ENCODE measurements at regions not wholly inside any gene's neighbourhood (a gene's known extent, or its start where the extent isn't known, plus 50 kb on each side); places are given as distances from the start of the nearest gene placed in this dataset.

DNA sequence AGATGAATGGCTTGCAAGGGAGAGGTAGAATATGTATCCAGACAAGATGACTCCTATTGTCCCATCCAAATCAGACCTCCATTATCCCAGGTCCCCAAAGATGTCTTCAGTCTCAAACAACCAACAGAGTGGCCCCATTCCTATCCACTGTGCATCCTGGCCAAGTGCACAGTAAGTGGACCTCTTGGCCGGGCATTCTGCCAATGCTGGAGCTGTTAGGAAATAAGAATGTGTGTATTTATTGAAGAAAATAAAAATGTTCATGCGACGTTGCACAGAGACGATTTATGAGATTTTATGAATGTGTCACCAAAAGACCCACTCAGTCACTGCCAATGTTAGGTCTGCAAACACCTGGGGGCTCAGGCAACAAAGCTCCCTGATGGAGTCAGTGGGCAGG, 196.0 kb downstream of the MAFB start:
- no peak for DNase-seq (ENCODE audit: low spot score)

GRCh38 chr20:40491009-40491590, 197.9 kb downstream of the MAFB start:
- no peak for DNase-seq (ENCODE audit: low spot score)

- no peak for DNase-seq (ENCODE audit: low spot score)
These were observed 199.2 kb downstream of the MAFB start for GRCh38 chr20:40489886-40490285.

DNA sequence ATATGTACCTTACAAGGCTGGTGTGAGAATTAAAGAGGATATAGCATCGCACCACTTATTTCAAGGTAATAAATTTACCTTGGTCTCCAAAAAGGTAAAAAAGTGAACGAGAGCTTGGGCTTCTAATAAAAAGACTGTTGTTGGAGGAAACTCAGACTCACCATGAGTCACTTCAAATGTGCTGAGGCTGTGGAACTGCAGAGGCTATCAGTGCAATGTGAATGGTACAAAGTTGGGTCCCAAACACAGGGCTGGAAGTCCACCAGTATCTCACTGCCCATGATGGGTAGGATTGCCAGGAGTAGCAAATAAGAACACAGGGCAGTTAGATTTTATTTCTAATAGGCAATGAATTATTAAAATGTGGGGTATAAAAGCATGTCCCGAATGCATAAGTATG, 200.6 kb downstream of the MAFB start:
- no peak for DNase-seq (ENCODE audit: low spot score)

DNA sequence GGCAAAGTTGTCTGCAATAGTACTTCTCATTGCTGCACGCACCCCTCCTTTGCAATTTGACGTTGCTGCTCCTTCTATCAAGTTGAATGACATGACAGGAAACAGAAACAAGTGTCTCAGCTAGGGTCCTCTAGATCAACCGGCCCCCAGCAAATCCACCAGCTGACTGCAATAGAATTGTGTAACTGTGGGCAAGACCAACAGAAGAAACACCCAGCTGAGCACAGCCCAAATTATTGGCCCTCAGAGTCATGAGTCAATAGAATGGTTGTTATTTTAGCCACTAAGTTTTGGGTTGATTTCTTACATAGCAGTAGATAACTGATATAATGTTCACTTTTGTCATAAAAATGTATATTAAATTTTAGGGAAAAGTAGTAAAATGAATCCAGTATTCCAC, 202.7 kb downstream of the MAFB start:
- DNase-seq (ENCODE audit: low spot score), result no peak

DNA sequence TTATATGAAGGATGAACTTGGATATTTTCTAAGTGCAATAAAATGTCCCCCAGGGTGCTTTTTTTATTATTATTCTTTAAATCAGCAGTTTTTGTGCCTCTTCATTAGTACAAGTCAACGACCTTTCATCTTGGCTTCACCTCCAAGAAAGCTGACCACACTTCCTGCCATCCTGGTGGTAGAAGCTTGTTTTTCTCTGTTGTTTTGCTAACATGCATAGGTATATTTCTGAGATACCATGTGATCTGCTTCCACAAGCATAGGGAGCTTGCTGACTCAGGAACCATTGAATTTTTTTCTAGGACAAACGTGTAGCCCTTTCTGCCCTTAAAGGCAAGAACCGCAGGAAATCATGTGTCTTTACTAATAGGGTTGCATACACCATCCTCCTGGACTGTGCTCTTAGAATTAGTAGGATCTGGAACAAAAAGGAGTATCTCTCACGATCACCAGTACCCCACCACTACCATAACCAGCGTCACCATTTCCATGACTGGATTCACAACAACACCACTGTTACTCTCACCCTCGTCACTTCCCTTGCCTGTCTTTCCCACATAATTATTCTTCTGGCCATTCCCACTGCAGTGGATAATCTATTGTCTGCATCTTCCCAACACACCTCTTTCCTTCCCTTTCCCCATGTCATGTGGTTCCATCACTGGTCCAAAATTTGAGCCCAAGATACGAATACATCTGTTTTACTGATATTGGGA, 207.1 kb downstream of the MAFB start:
- no peak for DNase-seq (ENCODE audit: low spot score)

DNA sequence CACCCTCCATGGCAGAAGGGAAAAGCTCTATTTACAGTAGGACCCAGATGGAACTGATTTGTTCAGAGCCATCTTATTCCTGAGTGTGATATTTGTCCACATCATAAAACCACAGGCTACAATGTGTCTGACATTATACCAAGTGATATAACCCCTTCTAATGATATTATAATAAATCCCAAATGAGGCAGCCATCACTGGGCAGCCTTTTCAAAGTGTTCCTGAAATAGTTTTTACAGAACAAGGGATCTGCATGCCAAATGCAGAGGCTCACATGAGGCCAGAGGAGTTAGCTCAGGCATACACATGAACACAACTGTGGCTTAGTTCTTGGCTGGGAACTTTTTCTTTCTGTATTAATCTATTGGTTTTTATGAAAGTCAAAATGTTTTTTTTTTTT, 207.7 kb downstream of the MAFB start:
- DNase-seq (ENCODE audit: low spot score), result no peak

- no peak for DNase-seq (ENCODE audit: low spot score)
These were observed 211.2 kb downstream of the MAFB start for GRCh38 chr20:40477805-40478204.

DNA sequence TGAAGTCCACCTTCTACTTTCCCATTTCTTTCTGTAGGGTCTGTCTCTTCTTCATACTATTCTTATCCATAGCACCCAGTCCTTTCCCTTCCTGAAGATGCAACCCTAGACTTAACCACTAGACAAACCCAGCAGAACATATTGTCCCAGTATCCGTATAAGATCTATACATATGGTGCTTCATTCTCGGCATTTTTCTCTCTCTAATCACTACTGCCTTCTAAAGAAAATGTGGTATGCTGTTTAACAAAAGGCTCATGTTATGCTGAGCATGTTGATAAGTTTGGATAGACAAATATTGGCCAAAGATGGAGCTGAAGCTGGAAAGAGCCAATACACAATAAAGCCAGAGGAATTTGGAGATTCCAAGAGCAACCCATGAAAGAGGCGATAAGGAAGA, 212.6 kb downstream of the MAFB start:
- DNase-seq (ENCODE audit: low spot score), result no peak

- DNase-seq (ENCODE audit: low spot score), result no peak
These were observed 216.1 kb downstream of the MAFB start for GRCh38 chr20:40472905-40473304.

GRCh38 chr20:40471261-40471629, 217.8 kb downstream of the MAFB start:
- no peak for DNase-seq (ENCODE audit: low spot score)

DNA sequence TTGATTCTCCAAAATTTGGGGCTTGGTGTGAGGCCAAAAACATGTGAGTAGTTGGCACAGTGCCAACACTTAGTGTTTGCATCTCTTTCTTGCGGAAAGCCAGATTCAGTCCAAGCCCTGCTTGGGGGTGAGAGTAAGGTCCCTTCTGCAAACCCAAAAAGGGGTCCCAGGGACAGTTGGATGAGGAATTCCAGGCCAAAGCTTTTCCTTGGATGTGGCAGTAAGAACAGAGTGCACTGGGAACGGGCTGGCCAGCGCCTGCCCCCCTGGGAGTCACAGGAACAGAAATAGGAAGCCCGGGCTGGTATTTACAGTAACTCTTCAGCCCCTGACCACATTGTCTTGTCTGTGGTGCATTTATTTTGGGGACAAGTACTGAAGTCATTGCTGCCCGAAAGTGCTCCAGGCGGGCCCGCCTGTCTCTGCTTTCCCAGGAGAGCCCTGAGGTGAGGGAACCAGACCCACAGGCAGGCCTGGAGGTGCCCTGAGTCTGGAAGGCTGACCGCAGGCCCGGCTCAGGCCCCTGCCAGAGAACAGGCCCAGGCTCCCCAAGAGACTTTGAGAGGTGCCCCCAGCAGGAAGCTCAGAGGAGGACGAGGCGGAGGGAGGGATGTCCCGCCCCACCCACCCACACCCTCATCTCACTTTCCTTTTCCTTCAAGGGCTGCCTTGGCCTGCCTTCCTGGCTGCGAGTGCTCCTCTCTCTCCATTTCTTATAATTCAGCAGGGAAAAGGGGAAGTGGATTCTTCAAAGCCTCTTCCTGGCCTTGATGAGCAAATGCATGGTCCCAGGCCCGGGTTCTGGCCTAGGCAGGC, 218.4 kb downstream of the MAFB start:
- no peak for DNase-seq (ENCODE audit: low spot score)

- no peak for DNase-seq (ENCODE audit: low spot score)
These were observed 220.3 kb downstream of the MAFB start for GRCh38 chr20:40468759-40469158.

DNA sequence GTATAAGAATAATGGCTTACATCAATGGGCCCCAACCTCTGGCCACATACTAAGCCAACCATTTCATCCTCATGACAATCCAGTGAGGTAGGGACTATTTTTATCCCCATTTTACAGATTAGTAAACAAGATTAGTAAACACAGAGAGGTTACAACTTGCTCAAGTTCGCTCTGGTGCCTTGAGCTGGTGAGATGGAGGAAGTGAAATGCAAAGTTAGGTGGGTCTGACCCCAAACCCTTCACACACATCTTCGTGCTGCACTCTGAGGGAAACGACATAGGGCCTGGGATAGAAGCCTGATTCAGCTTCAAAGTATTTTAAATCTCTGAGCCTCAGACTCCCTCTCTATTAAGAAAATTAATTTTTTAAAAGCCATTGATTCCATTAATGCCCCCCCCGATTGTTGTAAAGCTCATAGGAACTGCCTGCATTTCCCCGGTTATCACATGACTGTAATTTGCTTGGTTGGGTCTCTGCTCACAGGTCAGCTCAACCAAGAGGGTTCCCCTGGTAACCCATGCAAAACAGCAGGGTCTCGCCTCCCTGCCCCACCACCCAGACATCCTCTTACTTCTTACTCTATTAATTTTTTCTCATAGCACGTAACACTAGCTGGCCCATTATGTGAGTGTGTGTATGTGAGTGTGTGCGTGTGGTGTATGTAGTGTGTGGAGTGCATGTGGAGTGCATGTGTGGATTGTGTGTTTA, 221.2 kb downstream of the MAFB start:
- no peak for DNase-seq (ENCODE audit: low spot score)

DNA sequence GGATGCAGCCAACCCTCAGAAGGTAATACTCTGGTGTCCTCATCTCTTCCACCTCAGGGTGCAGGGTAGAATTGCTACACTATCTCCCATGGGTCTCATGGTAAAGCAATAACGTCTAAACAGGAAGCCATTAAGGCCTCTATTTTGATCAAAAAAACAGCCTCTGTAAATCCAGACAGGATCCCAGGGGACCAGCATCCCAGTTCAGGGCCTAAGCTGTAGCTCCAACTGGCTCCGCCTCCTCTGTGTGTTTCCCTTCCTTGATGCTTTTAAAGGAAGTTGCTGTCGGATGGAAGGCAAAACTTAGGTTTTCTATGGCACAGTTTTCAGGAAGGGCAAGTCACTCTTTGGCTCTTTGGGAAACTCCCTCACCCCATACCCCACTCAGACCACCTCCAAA, 222.0 kb downstream of the MAFB start:
- no peak for DNase-seq (ENCODE audit: low spot score)

DNA sequence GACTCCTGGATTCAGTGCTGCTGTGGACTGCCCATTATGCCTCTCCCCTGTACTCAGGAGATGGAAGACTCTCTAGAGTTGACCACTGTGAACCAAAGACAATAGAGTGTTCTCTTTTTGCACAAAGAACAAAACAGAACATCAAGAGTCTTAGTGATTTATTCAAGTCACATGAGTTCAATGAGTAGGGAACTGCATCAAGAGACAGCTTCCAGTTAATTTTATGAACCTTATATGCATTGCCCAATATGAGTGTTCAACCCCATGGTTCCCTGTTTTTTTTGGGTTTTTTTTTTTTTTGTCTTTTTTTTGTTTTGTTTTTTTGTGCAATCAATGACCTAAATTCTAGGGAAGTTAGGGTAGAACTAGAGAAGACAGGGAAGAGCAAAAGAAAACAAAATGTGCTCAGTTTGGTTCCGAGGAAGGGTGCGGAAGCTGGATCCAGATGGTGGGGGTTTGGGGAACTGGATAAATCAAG, 224.3 kb downstream of the MAFB start:
- DNase-seq (ENCODE audit: low spot score), result no peak

GRCh38 chr20:40463171-40463570, 225.9 kb downstream of the MAFB start:
- no peak for DNase-seq (ENCODE audit: low spot score)

- no peak for DNase-seq (ENCODE audit: low spot score)
These were observed 226.5 kb downstream of the MAFB start for GRCh38 chr20:40462566-40462965.

DNA sequence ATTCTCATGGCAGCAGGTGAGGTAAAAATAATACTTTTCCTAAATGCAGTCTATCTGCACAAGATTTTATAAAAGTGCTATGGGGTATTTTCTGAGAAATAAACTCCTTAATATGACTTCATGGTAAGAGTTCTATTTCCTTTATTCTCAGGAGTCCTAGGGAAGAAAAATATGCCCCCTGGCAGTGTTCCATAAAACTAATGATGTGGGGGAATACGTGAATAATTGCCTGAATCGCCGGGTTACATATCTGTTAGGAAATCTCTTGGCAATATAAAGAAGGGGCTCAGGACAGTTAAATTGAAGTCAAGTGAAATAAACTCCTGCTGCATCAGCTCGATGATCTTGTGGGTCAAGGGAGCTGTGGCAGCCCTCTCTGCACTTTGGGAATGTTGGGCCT, 229.7 kb downstream of the MAFB start:
- no peak for DNase-seq (ENCODE audit: low spot score)

DNA sequence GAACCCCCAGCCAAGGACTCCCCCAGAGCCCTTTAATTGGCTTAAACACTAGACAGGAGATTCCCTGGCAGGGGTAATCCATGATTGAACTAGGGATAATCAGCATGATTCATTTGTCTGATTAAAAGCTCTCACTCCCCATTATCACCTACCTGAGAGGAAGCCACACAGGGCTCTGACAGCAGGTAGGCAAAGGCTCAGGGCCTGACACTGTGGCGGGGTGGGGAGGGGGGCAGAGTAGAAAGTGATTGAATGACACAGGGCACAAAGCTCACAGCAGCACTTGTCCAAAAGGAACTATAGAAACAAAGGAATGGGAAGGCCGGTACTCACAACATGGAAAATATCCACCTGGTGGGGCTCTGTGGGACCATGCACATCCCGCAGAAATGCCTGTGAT, 231.6 kb downstream of the MAFB start:
- no peak for DNase-seq (ENCODE audit: low spot score)

DNA sequence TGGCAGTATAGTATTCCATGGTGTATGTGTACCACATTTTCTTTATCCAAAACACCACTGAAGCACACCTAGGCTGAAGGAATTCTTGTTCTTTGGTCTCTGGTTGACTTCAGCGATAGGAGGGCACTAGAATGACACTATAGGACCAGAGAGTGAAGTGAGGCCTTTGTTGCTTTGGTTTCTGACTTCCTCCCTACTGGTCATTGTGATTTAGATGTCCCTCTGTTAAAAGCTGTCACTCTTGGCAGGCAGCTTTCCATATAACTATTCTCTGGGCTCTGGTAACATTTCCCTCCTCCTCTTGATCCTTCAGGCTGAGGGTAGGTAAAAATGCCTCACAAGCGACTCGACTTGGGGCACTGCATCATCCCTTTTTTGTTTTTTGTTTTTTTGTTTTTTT, 236.3 kb downstream of the MAFB start:
- no peak for DNase-seq (ENCODE audit: low spot score)

GRCh38 chr20:40451552-40451951, 237.5 kb downstream of the MAFB start:
- no peak for DNase-seq (ENCODE audit: low spot score)

Data from putamen (tissue), 1 donor.